Uterus (tissue), 2 donors: ENCODE measurements at regions not wholly inside any gene's neighbourhood (a gene's known extent, or its start where the extent isn't known, plus 50 kb on each side); places are given as distances from the start of the nearest gene placed in this dataset.

Experiments used
- CTCF ChIP-seq, 4 experiments: fragments of 200-600 bp in 2 of 4; fragments of 450-650 bp in 2 of 4; sonication (generic) in 2 of 4; IDR thresholded peaks; one replicate each; pipeline ENCODE4 v1.5.1; 2016 to 2019; ENCODE audit warnings: antibody characterized with exemption in 4 of 4, mild to moderate bottlenecking in 2 of 4, moderate library complexity in 1 of 4
- POLR2A ChIP-seq, 2 donors: fragments of 450-650 bp; IDR thresholded peaks; one replicate each; pipeline ENCODE4 v1.6.1; 2016; ENCODE audit warnings: antibody characterized with exemption in 2 of 2, mild to moderate bottlenecking in 1 of 2, moderate library complexity in 1 of 2

- TF ChIP-seq CTCF (IDR thresholded peaks at IDR 0.05): no peak
- TF ChIP-seq POLR2A (IDR thresholded peaks at IDR 0.05): no peak
Observed at GRCh38 chr12:98422812-98423211, 92.6 kb upstream of the TMPO start.
